HG02588 (cell line): ENCODE measurements at regions not wholly inside any gene's neighbourhood (a gene's known extent, or its start where the extent isn't known, plus 50 kb on each side); places are given as distances from the start of the nearest gene placed in this dataset.
A peak's percentile ranks its signal among the peaks of the same experiment; 100 is the strongest.
"Not testable (repeated sequence)": the region's sequence is repeated elsewhere in the genome, so short reads cannot be mapped to it uniquely, and the experiment has no call there.

Experiments
- ATAC-seq: cut with Tn5 transposase; IDR thresholded peaks from one replicate; pipeline ENCODE4 v1.9.1; 2021; ENCODE audit warnings: mild to moderate bottlenecking, moderate library complexity; ENCODE audit not compliant: unreplicated experiment

DNA sequence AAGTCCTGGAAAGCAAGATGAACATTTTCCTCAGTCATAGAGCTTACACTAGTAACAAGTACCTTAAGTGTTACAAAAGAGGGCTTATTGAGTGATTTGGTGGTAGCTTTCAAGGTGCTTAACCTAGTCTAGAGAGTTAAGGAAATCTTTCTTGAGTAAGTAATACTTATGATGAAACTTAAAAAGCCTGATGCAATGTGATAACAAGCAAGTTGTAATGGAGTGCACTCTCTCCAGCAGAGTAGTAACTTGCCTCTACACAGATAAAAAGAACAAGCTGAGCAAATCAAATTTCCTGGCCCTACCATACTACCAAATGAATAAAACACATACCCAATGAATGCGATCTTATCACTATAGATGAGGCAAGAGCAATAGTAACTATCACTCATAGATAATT is 639.9 kb upstream of the FBXO33 start:
- ATAC-seq, result no peak

DNA sequence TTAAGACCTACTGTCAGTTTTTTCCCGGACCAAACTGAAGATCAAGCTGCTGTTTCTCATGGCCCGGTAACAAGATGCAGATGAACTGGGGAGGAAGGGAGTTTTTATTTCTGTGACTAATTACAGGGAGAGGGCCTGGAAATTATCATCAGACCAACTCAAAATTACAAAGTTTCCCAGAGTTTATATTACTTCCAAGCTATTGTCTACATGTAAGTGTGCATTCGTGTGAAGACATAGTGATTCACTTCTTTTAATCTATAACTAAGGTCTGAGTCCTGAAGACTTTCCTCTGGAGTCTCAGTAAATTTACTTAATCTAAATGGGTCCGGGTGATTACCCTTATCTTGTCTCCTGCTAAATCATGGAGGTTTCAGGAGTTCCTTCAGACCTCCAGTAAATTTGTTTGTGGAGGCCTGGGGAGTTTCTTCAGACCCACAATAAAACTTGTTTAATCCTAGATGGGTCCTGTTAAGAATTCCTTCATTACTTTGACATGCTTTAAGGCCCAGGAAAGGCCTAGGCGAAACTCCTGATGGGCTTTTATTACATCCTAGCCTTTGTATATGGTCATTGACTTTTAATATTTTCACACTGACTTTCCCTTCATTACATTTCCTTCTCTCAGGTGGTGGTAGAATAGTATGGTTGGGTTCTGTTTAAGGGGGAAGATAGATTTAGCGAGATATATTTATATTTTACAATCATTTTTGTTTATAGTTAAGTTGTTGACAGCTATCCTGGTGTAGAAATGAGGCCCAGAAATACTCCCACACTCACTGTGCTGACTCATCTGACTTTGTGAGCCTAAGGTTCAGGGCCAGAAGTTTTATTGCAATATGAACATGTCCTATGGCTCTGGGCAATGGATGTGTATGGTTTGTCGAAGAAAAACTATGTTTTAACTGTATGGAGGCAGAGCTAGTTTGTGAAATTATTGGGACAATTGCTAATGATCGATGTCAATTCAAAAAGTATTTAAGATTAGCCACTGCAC is 627.0 kb upstream of the FBXO33 start:
- no peak for ATAC-seq

DNA sequence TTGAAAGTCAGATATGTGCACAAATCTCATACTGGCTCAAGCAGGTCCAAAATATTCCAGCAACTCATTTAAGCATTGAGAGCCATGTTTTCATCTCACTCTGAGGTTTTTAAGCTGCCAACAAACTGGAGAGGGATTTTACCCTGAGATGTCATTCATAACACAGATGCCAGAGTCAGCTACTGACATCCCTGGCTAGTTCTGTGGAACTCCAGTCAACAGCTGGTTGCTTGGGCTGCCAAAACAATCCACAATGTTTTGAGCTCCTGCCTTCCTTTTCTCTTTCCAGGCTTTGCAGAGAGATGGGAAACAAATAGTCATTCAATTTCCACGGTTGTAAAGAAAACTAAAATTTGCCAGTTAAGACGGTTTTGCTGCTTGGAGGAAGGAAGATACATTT is 621.2 kb upstream of the FBXO33 start:
- no peak for ATAC-seq

DNA sequence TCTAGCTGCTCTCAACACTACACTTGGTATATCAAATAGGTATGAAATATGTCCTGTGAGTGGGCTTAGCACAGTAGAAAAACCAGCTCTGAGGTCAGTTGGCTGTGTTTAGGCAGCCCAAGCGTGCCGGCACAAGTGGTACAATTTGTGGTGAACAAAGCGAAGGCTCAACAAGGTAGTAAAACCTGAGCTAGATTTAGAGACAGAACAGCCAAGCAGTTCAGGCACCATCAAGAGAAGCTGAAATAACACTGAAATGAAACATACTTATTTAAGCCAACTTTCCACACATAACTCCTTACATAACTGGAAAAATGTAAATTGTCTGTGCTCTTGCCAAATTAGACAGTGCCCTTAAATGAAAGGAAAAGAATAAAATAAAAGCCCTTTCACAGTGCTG is 596.8 kb upstream of the FBXO33 start:
- ATAC-seq, result no peak

DNA sequence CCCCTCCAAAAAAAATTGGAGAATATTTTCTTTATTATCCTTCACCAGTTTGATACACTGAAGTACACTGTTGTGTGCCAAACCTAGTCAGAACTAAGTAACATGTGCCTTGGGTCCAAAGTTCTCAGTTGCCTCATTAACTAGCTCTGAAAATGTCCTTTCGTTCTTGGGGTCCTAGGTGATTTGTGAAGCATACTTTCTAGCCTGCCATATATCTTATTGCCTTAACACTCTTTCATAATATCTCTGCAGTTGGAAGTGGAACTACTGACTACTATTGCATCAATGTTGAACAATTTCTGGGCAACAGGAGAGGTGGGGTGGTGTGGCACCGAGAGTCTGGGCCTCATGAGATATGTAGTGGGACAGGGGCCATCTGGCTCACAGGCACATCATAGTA is 592.9 kb upstream of the FBXO33 start:
- no peak for ATAC-seq

DNA sequence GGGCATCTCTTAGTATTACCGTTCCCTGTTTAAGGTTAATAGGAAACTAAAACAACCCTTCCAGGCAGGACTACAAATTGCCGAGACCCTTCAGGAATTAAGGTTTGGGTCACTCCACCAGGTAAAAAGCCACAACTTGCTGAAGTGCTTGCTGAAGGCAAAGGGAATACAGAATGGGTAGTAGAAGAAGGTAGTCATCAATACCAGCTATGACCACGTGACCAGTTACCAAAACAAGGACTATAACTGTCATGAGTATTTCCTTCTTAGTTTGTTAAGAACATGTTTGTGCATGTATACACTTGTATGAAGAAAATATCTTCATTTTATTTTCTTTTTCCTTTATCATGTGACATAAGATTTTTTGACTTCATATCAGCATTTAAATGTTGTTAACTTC is 578.7 kb upstream of the FBXO33 start:
- no peak for ATAC-seq

DNA sequence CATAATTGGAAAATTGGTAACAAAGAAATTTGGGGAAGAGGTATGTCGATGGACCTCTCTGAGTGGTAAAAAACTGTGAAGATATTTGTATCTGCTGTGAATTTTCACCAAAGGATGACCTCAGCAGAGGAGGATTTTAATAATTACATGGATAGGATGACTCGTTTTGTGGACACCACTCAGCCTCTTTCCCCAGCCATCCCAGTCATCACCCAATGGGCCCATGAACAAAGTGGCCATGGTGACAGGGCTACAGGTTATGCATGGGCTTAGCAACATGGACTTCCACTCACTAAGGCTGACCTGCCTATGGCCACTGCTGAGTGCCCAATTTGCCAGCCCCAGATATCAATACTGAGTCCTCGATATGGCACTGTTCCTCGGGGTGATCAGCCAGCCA is 577.5 kb upstream of the FBXO33 start:
- no peak for ATAC-seq

DNA sequence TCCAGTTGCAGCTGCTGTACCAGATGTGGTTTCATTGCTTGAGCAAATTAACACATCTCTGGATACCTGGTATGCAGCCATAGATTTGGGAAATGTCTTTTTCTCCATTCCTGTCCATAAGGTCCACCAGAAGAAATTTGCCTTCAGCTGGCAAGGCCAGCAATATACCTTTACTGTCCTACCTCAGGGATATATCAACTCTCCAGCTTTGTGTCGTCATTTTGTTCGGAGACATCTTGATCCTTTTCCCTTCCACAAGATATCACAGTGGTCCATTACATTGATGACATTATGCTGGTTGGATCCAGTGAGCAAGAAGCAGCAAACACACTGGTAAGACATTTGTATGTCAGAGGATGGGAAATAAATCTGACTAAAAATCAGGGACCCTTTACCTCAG is 576.1 kb upstream of the FBXO33 start:
- not testable (repeated sequence) for ATAC-seq

DNA sequence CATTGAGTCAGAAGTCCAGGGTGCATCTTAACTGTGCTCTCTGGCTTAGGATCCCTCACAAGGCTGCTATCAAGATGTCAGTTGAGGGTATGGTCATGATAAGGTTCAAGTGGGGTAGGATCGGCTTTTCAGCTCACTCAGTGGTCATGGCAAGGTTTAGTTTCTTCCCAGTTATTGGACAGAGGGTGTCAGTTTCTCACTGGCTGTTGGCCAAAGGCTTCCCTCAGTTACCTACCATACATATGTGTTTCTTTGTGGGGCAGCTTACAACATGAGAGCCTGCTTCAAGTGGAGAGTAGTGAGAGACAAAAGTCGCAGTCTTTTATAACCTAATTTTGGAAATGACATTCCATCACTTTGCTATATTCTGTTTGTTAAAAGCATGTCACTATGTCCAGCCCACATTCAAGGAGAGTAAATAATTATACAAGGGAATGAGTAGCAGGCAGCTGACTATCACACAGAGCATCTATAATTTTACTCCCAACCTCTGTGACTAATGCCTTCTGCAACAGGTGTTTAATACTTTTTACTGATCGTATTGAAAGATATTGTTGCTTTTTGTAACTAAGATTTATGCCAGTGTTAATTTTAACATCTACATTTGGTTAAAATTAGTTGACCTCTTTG is 572.8 kb upstream of the FBXO33 start:
- no peak for ATAC-seq

DNA sequence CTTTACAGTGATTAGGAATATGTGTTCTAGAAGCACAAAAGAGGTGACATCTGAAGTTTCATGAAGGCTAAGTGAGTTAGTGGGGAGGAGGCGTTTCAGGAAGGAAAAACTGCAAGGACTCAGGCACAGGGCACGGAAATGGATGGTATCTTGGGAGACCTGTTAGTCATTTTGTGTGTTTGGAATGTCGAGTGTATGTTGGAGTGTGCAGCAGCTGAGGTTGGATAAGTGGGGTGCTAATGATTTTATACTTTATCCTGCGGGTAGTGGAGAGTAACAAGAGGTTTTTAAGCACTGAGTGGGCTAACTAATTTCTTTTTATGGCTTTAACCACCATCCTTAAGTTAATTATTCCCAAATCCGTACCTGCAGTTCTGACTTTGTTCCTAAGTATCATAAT is 571.5 kb upstream of the FBXO33 start:
- no peak for ATAC-seq

DNA sequence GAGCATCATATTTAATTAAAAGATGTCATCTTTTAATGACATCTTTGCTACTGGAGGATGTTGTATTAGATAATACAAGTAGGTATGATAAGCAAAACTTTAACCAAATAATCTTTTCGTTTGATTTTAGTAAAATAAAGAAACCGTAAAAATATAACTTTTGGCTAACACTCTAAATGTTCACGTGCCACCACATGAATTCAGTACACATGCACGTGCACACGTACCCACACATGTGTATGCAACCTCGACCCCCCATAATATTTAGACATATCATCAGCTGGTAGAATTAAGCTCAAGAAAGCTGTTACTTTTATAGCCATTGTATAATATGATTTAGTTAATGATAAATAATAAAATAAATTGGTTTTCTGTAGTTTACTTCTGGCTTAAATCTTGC is 566.6 kb upstream of the FBXO33 start:
- ATAC-seq, result no peak

DNA sequence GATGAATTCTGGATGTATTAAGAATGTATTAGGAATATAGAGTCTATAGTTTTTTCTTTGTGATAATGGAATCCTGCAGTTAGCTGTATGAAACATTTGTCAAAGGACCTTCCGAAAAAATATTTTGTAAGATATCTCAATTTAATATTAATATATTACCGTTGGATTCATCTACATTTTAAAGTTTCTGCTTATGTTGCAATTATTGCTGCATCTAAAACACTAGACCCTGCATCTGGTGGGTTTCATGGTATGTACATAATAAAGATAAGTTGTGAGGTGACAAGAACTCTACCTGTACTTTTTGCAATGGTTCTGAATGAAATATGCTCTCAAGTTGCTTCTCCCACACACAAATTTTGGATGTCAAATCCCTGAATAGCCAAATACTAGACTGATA is 565.9 kb upstream of the FBXO33 start:
- no peak for ATAC-seq

DNA sequence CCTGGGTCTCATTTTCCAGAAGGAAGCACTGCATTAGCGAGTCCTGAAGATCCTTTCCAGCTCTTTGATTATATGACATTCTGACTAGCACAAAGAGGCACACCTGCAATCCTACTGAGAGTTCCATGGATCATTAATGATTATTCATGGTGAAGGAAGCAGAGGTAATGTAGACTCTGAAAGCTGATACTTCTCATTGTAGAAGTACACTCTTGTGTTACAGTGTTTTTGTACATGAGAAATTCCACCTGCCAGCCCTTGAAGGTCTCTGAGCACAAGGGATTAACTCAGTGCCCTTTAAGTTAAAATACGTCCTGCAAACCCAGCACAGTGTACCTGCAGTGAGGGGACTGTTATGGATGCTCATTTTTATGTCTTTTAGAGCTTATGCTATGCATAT is 558.8 kb upstream of the FBXO33 start:
- ATAC-seq, result no peak

DNA sequence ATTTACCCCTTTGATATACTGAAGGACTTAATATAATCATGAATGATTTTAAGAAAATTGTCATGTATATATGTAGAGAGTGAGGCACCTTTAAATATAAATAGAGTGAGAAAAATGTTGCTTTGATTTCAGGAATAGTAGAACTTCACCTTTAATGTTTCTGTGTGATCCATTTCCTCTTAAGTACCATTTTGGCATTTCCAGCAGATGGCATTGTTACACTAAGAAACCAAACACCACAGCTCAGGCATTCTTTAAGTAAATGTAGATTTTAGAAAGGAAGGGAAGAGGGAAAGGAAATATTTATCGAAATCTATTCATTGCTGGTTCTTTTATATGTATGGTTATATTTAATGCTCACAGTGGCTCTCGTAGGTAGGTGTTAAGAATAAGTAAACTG is 556.7 kb upstream of the FBXO33 start:
- no peak for ATAC-seq

DNA sequence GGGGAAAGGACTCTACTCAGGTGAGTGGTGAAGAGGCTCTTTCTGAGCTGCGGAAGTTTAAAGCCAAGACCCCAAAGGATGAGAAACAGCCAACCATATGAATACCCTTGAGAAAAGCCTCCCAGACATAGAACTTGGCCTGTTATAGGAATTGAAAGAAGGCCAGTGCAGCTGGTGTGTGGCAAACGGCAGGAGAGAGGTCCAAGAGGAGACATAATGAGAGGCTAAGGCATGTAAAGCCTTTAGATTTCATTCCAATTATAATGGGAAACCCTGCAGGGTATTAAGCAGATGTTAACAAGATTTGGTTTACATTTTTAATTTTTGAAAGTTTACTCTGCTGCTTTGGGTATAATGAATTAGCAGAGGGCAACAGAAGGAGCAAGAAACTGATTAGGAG is 552.1 kb upstream of the FBXO33 start:
- no peak for ATAC-seq

DNA sequence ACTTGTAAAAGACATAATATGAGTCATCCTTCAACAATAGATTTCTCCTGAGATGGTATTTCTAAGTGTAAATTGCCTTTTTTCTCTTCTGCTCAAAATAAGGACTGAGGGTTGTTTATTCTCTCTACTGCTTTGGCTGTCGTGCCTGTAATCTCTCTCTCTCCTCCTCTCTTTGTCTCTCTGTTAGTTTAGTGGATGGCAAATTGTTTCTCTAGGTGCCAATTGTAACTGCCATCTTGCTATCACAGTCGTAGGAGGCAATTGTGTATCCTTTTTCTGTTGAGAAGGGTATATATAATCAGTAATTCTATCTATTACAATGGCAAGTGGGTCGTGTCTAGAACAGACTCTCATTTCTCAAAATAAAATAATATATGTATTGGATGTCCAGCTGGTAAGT is 545.0 kb upstream of the FBXO33 start:
- no peak for ATAC-seq

DNA sequence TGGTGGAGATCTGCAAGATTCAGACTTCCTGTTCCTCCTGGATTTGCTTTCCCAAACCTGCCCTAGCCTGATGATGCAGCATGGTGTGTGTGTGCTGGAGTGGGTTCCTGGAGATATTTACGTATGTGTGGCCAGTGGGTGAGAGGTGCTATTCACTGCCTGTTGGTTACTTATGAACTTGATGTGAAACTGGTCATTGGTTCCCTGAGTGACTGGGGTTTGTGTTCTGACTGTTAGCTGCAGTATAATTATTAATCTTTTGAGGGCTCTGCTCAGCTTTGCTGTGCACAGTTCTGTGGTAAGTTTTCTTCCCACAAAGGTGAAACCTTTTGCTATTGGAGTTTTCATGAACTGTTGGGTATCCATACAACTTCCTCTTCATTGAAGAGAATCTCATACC is 541.8 kb upstream of the FBXO33 start:
- ATAC-seq, result peak; percentile 98

DNA sequence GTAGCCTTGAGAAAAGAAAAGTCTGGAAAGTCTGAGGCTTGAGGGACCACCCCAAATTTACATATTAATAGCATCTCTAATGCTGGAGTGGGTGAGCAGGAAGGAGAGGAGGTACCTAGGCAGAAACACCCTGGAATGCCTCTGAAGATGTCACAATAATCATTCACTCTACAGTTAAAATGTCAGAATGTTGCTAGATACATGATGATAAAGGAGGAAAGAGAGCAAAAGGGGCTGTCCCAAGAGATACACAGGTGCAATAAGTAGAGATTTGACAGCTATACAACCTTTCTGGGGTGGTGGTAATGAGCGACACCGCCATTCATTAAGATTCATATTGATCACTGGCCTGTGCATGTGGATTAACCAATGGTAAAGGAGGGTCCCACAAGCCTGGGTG is 540.5 kb upstream of the FBXO33 start:
- ATAC-seq, result no peak

DNA sequence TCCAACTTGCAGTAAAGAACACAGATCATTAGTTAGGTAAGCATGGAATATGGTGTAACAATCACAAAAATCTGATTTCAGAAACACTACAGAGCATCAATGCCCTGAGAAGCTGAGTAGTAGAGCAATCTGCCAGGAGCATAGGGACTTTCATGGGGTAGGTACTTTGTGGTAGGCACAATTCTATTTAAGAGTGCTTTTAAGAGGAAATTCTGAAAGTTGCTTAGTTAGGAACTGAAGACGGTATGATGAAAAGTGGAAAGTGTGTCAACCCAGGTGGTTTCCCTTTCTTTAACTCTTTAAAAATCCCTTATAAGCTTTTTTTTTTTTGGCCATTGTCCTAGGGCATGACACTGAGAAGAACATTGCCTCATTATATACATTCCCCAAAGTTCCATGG is 535.7 kb upstream of the FBXO33 start:
- no peak for ATAC-seq

DNA sequence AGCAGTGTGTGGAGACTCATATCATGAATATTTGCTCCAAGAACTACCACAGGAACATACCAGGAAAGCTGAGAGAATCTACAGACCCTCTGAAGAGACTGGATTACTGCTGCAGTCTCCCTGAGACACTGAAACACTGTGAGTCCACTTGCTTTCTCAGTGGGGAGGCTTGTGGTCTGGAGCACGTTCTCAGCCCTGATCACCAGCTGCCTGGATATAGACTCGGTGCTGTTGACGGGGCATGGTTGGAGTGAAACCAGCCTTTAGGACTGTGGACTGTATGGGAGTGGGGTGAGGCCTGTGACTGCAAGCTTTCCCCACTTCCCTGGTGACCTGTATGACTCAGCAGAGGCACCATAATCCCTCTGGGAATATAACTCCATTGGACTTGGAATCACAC is 525.8 kb upstream of the FBXO33 start:
- no peak for ATAC-seq

DNA sequence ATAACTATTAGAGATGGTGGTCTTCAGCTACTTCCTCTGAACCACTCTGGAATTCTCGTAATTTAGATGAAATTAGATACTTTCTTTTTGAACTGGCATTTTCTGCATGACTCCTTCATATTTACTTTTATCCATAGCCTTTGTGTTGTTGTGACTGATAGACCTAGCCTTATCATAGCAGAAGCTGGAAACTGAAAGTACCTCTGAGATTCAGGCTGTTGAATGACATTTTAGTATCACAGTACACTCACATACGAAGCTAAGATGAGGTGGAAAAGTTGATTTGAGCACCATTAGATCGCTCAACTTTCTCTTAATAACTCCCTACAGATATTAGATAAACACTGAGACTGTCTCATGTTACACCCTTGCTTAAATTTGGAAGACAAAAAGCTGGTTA is 525.1 kb upstream of the FBXO33 start:
- ATAC-seq, result peak; percentile 59

DNA sequence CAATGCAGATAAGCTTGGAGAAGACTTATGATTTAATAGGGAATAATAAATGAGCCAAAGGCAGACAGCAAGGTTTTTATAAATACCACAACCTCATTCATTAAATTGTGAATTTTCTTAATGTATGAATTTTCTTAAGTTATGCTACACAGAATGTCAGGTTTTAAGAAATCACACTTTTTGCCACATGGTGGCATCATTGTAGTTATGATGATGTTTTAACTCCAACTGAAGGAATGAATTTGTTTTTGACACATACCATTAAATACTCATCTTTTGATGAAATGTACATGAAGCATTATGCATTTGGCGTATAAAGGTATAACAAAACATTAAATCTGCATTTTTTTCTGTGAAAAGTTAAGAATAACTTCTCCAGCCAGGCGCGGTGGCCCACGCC is 524.1 kb upstream of the FBXO33 start:
- no peak for ATAC-seq
